ENCODE measurements at regions not wholly inside any gene's neighbourhood (a gene's known extent, or its start where the extent isn't known, plus 50 kb on each side); places are given as distances from the start of the nearest gene placed in this dataset.

- TF ChIP-seq EGR1 (IDR thresholded peaks at IDR 0.05; ENCODE audit: low read depth): no peak
- no peak for TF ChIP-seq CTCF (IDR thresholded peaks at IDR 0.05 in 2 of 3, conservative IDR thresholded peaks at IDR 0.05 in 1 of 3; ENCODE audit: borderline replicate concordance in 1 of 3, insufficient read depth in 1 of 3, low read depth in 2 of 3, low read length in 2 of 3)
- TF ChIP-seq EZH2phosphoT487 (IDR thresholded peaks at IDR 0.05; ENCODE audit: borderline replicate concordance): no peak
- no peak for TF ChIP-seq POLR2A (IDR thresholded peaks at IDR 0.05; ENCODE audit: borderline replicate concordance, extremely low read depth, insufficient read depth, insufficient read length)
- TF ChIP-seq ZNF274 (IDR thresholded peaks at IDR 0.05; ENCODE audit: low read depth, low read length): no peak
- no peak for TF ChIP-seq SP1 (IDR thresholded peaks at IDR 0.05; ENCODE audit: low read depth)
- no peak for TF ChIP-seq SIN3A (IDR thresholded peaks at IDR 0.05; ENCODE audit: low read depth)
- TF ChIP-seq ELF1 (IDR thresholded peaks at IDR 0.05; ENCODE audit: borderline replicate concordance, low read depth): no peak
- TF ChIP-seq TCF7L2 (IDR thresholded peaks at IDR 0.05; ENCODE audit: borderline replicate concordance, extremely low read depth, insufficient read depth, insufficient read length): no peak
- TF ChIP-seq MAX (IDR thresholded peaks at IDR 0.05): no peak
- no peak for TF ChIP-seq JUND (IDR thresholded peaks at IDR 0.05)
- TF ChIP-seq EZH2 (IDR thresholded peaks at IDR 0.05): no peak
- no peak for TF ChIP-seq RAD21 (IDR thresholded peaks at IDR 0.05; ENCODE audit: low read depth)
- TF ChIP-seq YY1 (IDR thresholded peaks at IDR 0.05; ENCODE audit: extremely low read depth, insufficient replicate concordance, low read depth, low read length): no peak
Measured at GRCh38 chr1:74856174-74856573, 123.2 kb downstream of the TYW3 start.

Data from HCT116 (cell line).